ENCODE measurements at regions not wholly inside any gene's neighbourhood (a gene's known extent, or its start where the extent isn't known, plus 50 kb on each side); places are given as distances from the start of the nearest gene placed in this dataset.

- TF ChIP-seq, protein P1, sequence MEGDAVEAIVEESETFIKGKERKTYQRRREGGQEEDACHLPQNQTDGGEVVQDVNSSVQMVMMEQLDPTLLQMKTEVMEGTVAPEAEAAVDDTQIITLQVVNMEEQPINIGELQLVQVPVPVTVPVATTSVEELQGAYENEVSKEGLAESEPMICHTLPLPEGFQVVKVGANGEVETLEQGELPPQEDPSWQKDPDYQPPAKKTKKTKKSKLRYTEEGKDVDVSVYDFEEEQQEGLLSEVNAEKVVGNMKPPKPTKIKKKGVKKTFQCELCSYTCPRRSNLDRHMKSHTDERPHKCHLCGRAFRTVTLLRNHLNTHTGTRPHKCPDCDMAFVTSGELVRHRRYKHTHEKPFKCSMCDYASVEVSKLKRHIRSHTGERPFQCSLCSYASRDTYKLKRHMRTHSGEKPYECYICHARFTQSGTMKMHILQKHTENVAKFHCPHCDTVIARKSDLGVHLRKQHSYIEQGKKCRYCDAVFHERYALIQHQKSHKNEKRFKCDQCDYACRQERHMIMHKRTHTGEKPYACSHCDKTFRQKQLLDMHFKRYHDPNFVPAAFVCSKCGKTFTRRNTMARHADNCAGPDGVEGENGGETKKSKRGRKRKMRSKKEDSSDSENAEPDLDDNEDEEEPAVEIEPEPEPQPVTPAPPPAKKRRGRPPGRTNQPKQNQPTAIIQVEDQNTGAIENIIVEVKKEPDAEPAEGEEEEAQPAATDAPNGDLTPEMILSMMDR (IDR thresholded peaks at IDR 0.05; ENCODE audit: insufficient read depth, low read length, poor library complexity, severe bottlenecking): no peak
- no peak for TF ChIP-seq EZH2phosphoT487 (conservative IDR thresholded peaks at IDR 0.05; ENCODE audit: low read length)
Observed at GRCh38 chr18:40832362-40832761, 1122.7 kb upstream of the PIK3C3 start.

All from SU-DHL-6 (cell line).